SK-N-MC (cell line): ENCODE measurements at regions not wholly inside any gene's neighbourhood (a gene's known extent, or its start where the extent isn't known, plus 50 kb on each side); places are given as distances from the start of the nearest gene placed in this dataset.

Source experiments
- EZH2 ChIP-seq: fragments of 200-600 bp; sonication (generic); IDR thresholded peaks from one replicate; pipeline ENCODE4 v1.6.1; 2017; ENCODE audit warnings: antibody characterized with exemption
- FOXP2 ChIP-seq: optimal IDR thresholded peaks from 2 replicates; pipeline ENCODE3; 2011; ENCODE audit warnings: mild to moderate bottlenecking, moderate library complexity; ENCODE audit not compliant: insufficient read depth; ENCODE audit errors: extremely low read length, control extremely low read depth
- POLR2AphosphoS5 ChIP-seq: IDR thresholded peaks from 2 replicates; pipeline ENCODE4 v1.6.1; 2012; ENCODE audit warnings: mild to moderate bottlenecking, low read depth, low read length, borderline replicate concordance

DNA sequence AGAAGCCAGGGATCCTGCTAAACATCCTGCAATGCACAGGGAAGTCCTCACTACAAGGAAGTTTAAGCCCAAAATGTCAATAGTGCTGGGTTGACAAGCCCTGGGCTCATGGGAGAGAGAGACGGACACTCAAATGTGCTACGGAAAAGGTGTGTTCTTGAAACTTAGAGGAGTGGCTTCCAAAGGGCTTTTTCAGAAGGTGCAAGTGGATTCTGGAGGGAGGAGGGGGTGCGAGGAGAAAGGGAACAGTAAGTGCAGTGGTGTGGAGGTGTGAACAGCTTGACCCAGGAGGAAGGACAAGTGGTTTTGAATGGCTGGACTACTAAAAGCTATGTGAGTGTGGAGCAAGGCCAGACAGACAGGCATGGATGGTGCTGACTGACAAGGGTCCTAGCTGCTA lies 50.4 kb upstream of the CECR2 start:
- TF ChIP-seq EZH2: no peak
- TF ChIP-seq POLR2AphosphoS5: no peak
- TF ChIP-seq FOXP2: no peak
